IMR-90 (cell line): ENCODE measurements at regions not wholly inside any gene's neighbourhood (a gene's known extent, or its start where the extent isn't known, plus 50 kb on each side); places are given as distances from the start of the nearest gene placed in this dataset.
A peak's percentile ranks its signal among the peaks of the same experiment; 100 is the strongest.

Source experiments
- ATAC-seq: fragments of 200-7000 bp; cut with Tn5 transposase; 2 replicates; pipeline ENCODE4 v1.9.1; 2020; ENCODE audit warnings: low read depth, mild to moderate bottlenecking, moderate library complexity
- BruUV-seq: library from RNA; stranded (reverse); fragments of 400-500 nt; replicated peaks from 2 replicates; lab custom pipeline; 2021; lab: Mats Ljungman, UMichigan
- CTCF ChIA-PET: fragments of 300-600 bp; formaldehyde crosslinking; extraction: SDS; loops from one replicate; lab custom pipeline; 2021; ENCODE audit warnings: antibody characterized with exemption; lab: Yijun Ruan, JAX
- POLR2A ChIA-PET: fragments of 300-600 bp; sonication (Branson Sonifier 250); formaldehyde crosslinking; loops from one replicate; lab custom pipeline; 2022; ENCODE audit warnings: antibody characterized with exemption; ENCODE audit not compliant: unreplicated experiment; lab: Charles Lee
- DNase-seq: peaks from one replicate; pipeline ENCODE4 v3.0.0; 2013
- H2AFZ ChIP-seq: replicated peaks from 2 replicates; pipeline ENCODE3; 2013; ENCODE audit warnings: low read length, mild to moderate bottlenecking; ENCODE audit not compliant: poor library complexity
- H2AK5ac ChIP-seq: 2 replicates; pipeline ENCODE4 v1.6.1; 2013; ENCODE audit warnings: low read depth, low read length, inconsistent platforms
- H2AK9ac ChIP-seq: replicated peaks from 2 replicates; pipeline ENCODE3; 2013; ENCODE audit warnings: mild to moderate bottlenecking, low read depth, low read length, moderate library complexity; ENCODE audit not compliant: poor library complexity
- H2BK120ac ChIP-seq: 2 replicates; pipeline ENCODE4 v1.6.1; 2013; ENCODE audit warnings: low read depth, low read length, inconsistent platforms
- H2BK15ac ChIP-seq: 3 replicates; pipeline ENCODE4 v1.6.1; 2013; ENCODE audit warnings: low read depth, low read length, inconsistent platforms
- H2BK20ac ChIP-seq: 2 replicates; pipeline ENCODE4 v1.6.1; 2013; ENCODE audit warnings: low read depth, mild to moderate bottlenecking, inconsistent platforms, low read length, moderate library complexity
- H2BK5ac ChIP-seq: 2 replicates; pipeline ENCODE4 v1.6.1; 2013; ENCODE audit warnings: mild to moderate bottlenecking, low read depth, low read length, inconsistent platforms; ENCODE audit not compliant: poor library complexity, severe bottlenecking
- H3K14ac ChIP-seq: replicated peaks from 2 replicates; pipeline ENCODE4 v1.6.1; 2013; ENCODE audit warnings: low read depth, low read length, inconsistent platforms
- H3K18ac ChIP-seq: 2 replicates; pipeline ENCODE4 v1.6.1; 2013; ENCODE audit warnings: low read depth, low read length, control low read depth
- H3K23ac ChIP-seq: 2 replicates; pipeline ENCODE4 v1.6.1; 2013; ENCODE audit warnings: low read depth, low read length, inconsistent platforms
- H3K27ac ChIP-seq: 2 replicates; pipeline ENCODE4 v1.5.1; 2013; ENCODE audit warnings: mild to moderate bottlenecking, control low read depth, low read length; ENCODE audit not compliant: insufficient read depth
- H3K27me3 ChIP-seq: 2 replicates; pipeline ENCODE4 v1.6.1; 2013; ENCODE audit warnings: low read length; ENCODE audit not compliant: control insufficient read depth, insufficient read depth
- H3K36me3 ChIP-seq: 2 replicates; pipeline ENCODE4 v1.6.1; 2013; ENCODE audit warnings: low read length, mixed read lengths; ENCODE audit not compliant: control insufficient read depth, insufficient read depth
- H3K4ac ChIP-seq: 2 replicates; pipeline ENCODE4 v1.6.1; 2013; ENCODE audit warnings: low read depth, low read length, inconsistent platforms
- H3K4me1 ChIP-seq: 2 replicates; pipeline ENCODE4 v1.6.1; 2013; ENCODE audit warnings: low read length, mixed read lengths; ENCODE audit not compliant: control insufficient read depth, insufficient read depth
- H3K4me2 ChIP-seq: 2 replicates; pipeline ENCODE4 v1.6.1; 2013; ENCODE audit warnings: low read depth, mild to moderate bottlenecking, control low read depth, low read length, moderate library complexity
- H3K4me3 ChIP-seq: 2 replicates; pipeline ENCODE4 v1.5.1; 2013; ENCODE audit warnings: low read depth, mild to moderate bottlenecking, control low read depth, low read length, moderate library complexity; ENCODE audit not compliant: insufficient read depth
- H3K56ac ChIP-seq: 2 replicates; pipeline ENCODE4 v1.6.1; 2013; ENCODE audit warnings: low read length, inconsistent platforms; ENCODE audit not compliant: insufficient read depth; ENCODE audit errors: extremely low read depth
- H3K79me1 ChIP-seq, 2 experiments: 2 replicates each; pipeline ENCODE4 v1.6.1; 2013; ENCODE audit warnings: low read length in 2 of 2, inconsistent platforms in 1 of 2, low read depth in 1 of 2
- H3K9ac ChIP-seq: 2 replicates; pipeline ENCODE4 v1.6.1; 2013; ENCODE audit warnings: low read depth, low read length, control low read depth
- H3K9me1 ChIP-seq: 2 replicates; pipeline ENCODE4 v1.6.1; 2013; ENCODE audit warnings: low read length, inconsistent platforms; ENCODE audit not compliant: insufficient read depth
- H3K9me3 ChIP-seq: 2 replicates; pipeline ENCODE4 v1.6.1; 2013; ENCODE audit warnings: low read length; ENCODE audit not compliant: control insufficient read depth, insufficient read depth
- H4K20me1 ChIP-seq: 2 replicates; pipeline ENCODE4 v1.6.1; 2013; ENCODE audit warnings: low read length, inconsistent platforms; ENCODE audit not compliant: insufficient read depth
- H4K5ac ChIP-seq: 2 replicates; pipeline ENCODE4 v1.6.1; 2013; ENCODE audit warnings: mild to moderate bottlenecking, low read depth, low read length, control low read depth
- H4K8ac ChIP-seq, 2 experiments: 2 replicates each; pipeline ENCODE4 v1.6.1; 2013; ENCODE audit warnings: low read depth in 2 of 2, low read length in 2 of 2, control low read depth in 1 of 2, inconsistent platforms in 1 of 2
- H4K91ac ChIP-seq: 2 replicates; pipeline ENCODE4 v1.6.1; 2013; ENCODE audit warnings: low read depth, low read length, inconsistent platforms; ENCODE audit not compliant: insufficient read depth
- BHLHE40 ChIP-seq: fragments of 150-350 bp; IDR thresholded peaks from 2 replicates; pipeline ENCODE4 v1.6.1; 2016; ENCODE audit warnings: mild to moderate bottlenecking, low read depth, low read length
- CEBPB ChIP-seq: IDR thresholded peaks from 2 replicates; pipeline ENCODE4 v1.6.1; 2012; ENCODE audit warnings: low read depth, low read length, improper control_type of control experiment
- FOS ChIP-seq: fragments of 150-350 bp; IDR thresholded peaks from 2 replicates; pipeline ENCODE4 v1.6.1; 2016; ENCODE audit warnings: low read depth, low read length
- MAFK ChIP-seq: IDR thresholded peaks from 2 replicates; pipeline ENCODE4 v1.6.1; 2012; ENCODE audit warnings: low read depth, low read length, improper control_type of control experiment
- MAZ ChIP-seq: IDR thresholded peaks from 2 replicates; pipeline ENCODE4 v1.6.1; 2012; ENCODE audit warnings: low read depth, mild to moderate bottlenecking, low read length, improper control_type of control experiment, moderate library complexity, borderline replicate concordance
- NFE2L2 ChIP-seq: fragments of 150-350 bp; IDR thresholded peaks from 2 replicates; pipeline ENCODE4 v1.6.1; 2016; ENCODE audit warnings: low read depth, mild to moderate bottlenecking, low read length
- RCOR1 ChIP-seq: IDR thresholded peaks from 2 replicates; pipeline ENCODE4 v1.6.1; 2012; ENCODE audit warnings: mild to moderate bottlenecking, low read length, improper control_type of control experiment; ENCODE audit not compliant: insufficient replicate concordance
- SMC3 ChIP-seq: fragments of 150-350 bp; IDR thresholded peaks from 2 replicates; pipeline ENCODE4 v1.6.1; 2016; ENCODE audit warnings: low read depth, mild to moderate bottlenecking, antibody characterized with exemption, low read length, moderate library complexity
- WGBS, 2 experiments: methylation state at CpG; one replicate each; pipeline versions ENCODE4 v1.1.5 to v1.1.7; 2013; ENCODE audit warnings: missing lambda C conversion rate in 2 of 2; ENCODE audit not compliant: insufficient read length in 1 of 2; ENCODE audit errors: extremely low coverage in 2 of 2; 5-methylcytosine and 5-hydroxymethylcytosine counted together
- dilution Hi-C: fragments of 300-500 bp; cut with HindIII; formaldehyde crosslinking; loops from one replicate; pipeline ENCODE4 v1.14.3; 2018; ENCODE audit warnings: low sequenced_read_pairs; ENCODE audit not compliant: unreplicated experiment
- in situ Hi-C: fragments of 300-500 bp; cut with MboI; formaldehyde crosslinking; loops from 3 replicates; pipeline ENCODE4 v1.14.3; 2019; ENCODE audit warnings: low sequenced_read_pairs, inconsistent platforms, mixed read lengths
- intact Hi-C: fragments of 100-400 bp; cut with micrococcal nuclease; formaldehyde crosslinking; loops from 2 replicates; pipeline ENCODE4 v1.10.0; 2022
- TF ChIP-seq, protein P1 (sequence below): conservative IDR thresholded peaks from 2 replicates; pipeline ENCODE4 v1.5.1; 2012; ENCODE audit warnings: mild to moderate bottlenecking, low read depth, low read length, improper control_type of control experiment
- TF ChIP-seq, protein P2 (sequence below): fragments of 150-350 bp; IDR thresholded peaks from 2 replicates; pipeline ENCODE4 v1.6.1; 2017; ENCODE audit warnings: mild to moderate bottlenecking, antibody characterized with exemption, low read length, low read depth

DNA sequence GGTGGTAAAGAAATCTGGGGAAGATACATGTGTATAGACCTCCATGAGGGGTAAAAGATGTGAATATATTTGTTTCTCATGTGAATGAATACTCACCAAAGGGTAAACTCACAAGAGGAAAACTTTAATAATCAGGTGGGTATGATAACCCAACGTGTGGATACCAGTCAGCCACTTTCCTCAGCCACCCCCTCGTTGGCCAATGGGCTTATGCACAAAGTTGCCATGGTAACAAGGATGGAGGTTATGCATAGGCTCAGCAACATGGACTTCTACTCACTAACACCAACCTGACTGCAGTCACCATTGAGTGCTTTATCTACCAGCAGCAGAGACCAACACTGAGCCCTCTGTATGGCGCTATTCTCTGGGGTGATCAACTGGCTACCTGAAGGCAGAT lies 424.4 kb downstream of the DUSP10 start:
- CTCF ChIA-PET: no interaction called here
- TF ChIP-seq FOS: no peak
- TF ChIP-seq MAFK: no peak
- no peak for TF ChIP-seq MAZ
- TF ChIP-seq, protein P1, sequence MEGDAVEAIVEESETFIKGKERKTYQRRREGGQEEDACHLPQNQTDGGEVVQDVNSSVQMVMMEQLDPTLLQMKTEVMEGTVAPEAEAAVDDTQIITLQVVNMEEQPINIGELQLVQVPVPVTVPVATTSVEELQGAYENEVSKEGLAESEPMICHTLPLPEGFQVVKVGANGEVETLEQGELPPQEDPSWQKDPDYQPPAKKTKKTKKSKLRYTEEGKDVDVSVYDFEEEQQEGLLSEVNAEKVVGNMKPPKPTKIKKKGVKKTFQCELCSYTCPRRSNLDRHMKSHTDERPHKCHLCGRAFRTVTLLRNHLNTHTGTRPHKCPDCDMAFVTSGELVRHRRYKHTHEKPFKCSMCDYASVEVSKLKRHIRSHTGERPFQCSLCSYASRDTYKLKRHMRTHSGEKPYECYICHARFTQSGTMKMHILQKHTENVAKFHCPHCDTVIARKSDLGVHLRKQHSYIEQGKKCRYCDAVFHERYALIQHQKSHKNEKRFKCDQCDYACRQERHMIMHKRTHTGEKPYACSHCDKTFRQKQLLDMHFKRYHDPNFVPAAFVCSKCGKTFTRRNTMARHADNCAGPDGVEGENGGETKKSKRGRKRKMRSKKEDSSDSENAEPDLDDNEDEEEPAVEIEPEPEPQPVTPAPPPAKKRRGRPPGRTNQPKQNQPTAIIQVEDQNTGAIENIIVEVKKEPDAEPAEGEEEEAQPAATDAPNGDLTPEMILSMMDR: no peak
- no peak for TF ChIP-seq CEBPB
- TF ChIP-seq RCOR1: no peak
- TF ChIP-seq, protein P2, sequence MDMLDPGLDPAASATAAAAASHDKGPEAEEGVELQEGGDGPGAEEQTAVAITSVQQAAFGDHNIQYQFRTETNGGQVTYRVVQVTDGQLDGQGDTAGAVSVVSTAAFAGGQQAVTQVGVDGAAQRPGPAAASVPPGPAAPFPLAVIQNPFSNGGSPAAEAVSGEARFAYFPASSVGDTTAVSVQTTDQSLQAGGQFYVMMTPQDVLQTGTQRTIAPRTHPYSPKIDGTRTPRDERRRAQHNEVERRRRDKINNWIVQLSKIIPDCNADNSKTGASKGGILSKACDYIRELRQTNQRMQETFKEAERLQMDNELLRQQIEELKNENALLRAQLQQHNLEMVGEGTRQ: no peak
- no peak for TF ChIP-seq SMC3
- no peak for TF ChIP-seq BHLHE40
- no peak for TF ChIP-seq NFE2L2
- Histone ChIP-seq H3K27ac (no peak overlapping the region), H3K4ac (peak overlapping the region; percentile 23; the same call in 1 of the 2 replicates), H2AFZ (no peak overlapping the region), H3K79me1 (no peaks in the 10 kb centered on the region), H4K20me1 (no peaks in the 10 kb centered on the region), H2BK15ac (0 out of 3 replicates have a peak overlapping the region, but pooled peaks have one; percentile 14), H3K36me3 (no peaks in the 10 kb centered on the region), H4K8ac (no peak overlapping the region), H3K23ac (no peak overlapping the region), H2BK5ac (no peak overlapping the region), H2BK20ac (no peak overlapping the region), H2AK9ac (no peak overlapping the region), H3K4me1 (peaks cover 7% of the 10 kb centered on the region), H3K4me2 (no peak overlapping the region), H3K9me3 (no peaks in the 10 kb centered on the region), H3K9me1 (0 out of 2 replicates have a peak, but pooled peaks cover 3% of the 10 kb centered on the region), H3K18ac (no peak overlapping the region), H3K14ac (0 out of 2 replicates have a peak overlapping the region, but pooled peaks have one; percentile 18), H3K4me3 (no peak overlapping the region), H3K56ac (no peak overlapping the region), H4K5ac (no peak overlapping the region), H3K9ac (no peak overlapping the region), H2AK5ac (peak overlapping the region; percentile 76; the same call in 1 of the 2 replicates), H2BK120ac (0 out of 2 replicates have a peak overlapping the region, but pooled peaks have one; percentile 14), H3K27me3 (no peaks in the 10 kb centered on the region), H4K91ac (no peak overlapping the region)
- POLR2A ChIA-PET: no interaction called here
- intact Hi-C loops: no loop called here
- no TSS peak for BruUV-seq
- dilution Hi-C loops: no loop called here
- ATAC-seq (no peak), DNase-seq (no peak)
- in situ Hi-C loops: no loop called here
- WGBS, 2 experiments: no CpG with 5 or more reads among the region's 3 CpGs
